ENCODE measurements at regions not wholly inside any gene's neighbourhood (a gene's known extent, or its start where the extent isn't known, plus 50 kb on each side); places are given as distances from the start of the nearest gene placed in this dataset.

DNA sequence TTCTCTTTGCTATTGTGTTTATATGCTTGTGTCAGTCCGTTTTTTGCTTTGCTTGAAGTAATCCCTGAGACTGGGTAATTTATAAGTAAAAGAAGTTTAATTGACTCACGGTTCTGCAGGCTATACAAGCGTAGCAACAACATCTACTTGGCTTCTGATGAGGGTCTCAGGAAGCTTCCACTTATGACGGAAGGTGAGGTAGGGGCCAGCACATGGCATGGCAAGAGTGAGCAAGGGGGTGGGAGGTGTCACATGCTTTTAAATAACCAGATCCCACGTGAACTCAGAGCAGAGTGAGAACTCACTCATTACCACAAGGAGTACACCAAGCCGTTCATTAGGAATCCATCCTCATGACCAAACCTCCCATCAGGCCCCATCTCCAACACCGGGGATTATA is 540.3 kb downstream of the TDRD15 start:
- no peak overlapping the region for H3K9ac ChIP-seq (ENCODE audit: low read length)
- H2AFZ ChIP-seq (ENCODE audit: low read depth, low read length, poor library complexity, severe bottlenecking), result no peak overlapping the region
- no peaks in the 10 kb centered on the region for H3K36me3 ChIP-seq (ENCODE audit: control insufficient read depth in 1 of 2, insufficient read depth in 2 of 2, low read length in 2 of 2)
- TF ChIP-seq TCF7L2 (IDR thresholded peaks at IDR 0.05; ENCODE audit: borderline replicate concordance, extremely low read depth, insufficient read depth, insufficient read length), result no peak
- TF ChIP-seq RAD21 (IDR thresholded peaks at IDR 0.05; ENCODE audit: low read depth), result no peak
- no peak for TF ChIP-seq FOSL1 (IDR thresholded peaks at IDR 0.05; ENCODE audit: low read depth)
- no peak for TF ChIP-seq CBX3 (IDR thresholded peaks at IDR 0.05; ENCODE audit: low read depth)
- TF ChIP-seq, protein P1, sequence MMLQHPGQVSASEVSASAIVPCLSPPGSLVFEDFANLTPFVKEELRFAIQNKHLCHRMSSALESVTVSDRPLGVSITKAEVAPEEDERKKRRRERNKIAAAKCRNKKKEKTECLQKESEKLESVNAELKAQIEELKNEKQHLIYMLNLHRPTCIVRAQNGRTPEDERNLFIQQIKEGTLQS (IDR thresholded peaks at IDR 0.05), result no peak
- TF ChIP-seq ZFX (IDR thresholded peaks at IDR 0.05), result no peak
- ChIA-PET CTCF (no interaction called here), POLR2A (no interaction called here), RAD21 (ENCODE audit: low non-redundant PET in 1 of 2, low total read pairs in 2 of 2, uncharacterized antibody in 2 of 2, unreplicated experiment in 2 of 2) (no interaction called here)
- no peak for DNase-seq (ENCODE audit: low read depth, low spot score)
- intact Hi-C loops (cut with micrococcal nuclease), result no loop called here
- no peak for ATAC-seq
- H3K79me2 ChIP-seq (ENCODE audit: insufficient read depth, low read length), result no peaks in the 10 kb centered on the region
- H3K9me3 ChIP-seq (ENCODE audit: control insufficient read depth in 1 of 2, insufficient read depth in 1 of 2, low read depth in 1 of 2, low read length in 2 of 2), result peaks cover 4 to 6% of the 10 kb centered on the region in 2 experiments; a peak in 2 of 4 replicates
- no peaks in the 10 kb centered on the region for H3K4me1 ChIP-seq (ENCODE audit: control insufficient read depth in 1 of 2, insufficient read depth in 2 of 2, low read length in 2 of 2)
- no peak overlapping the region for H3K27ac ChIP-seq (ENCODE audit: low read depth, low read length)
- H3K9me2 ChIP-seq (ENCODE audit: insufficient read depth), result no peaks in the 10 kb centered on the region
- H3K4me3 ChIP-seq (replicated peaks in 1 of 2; ENCODE audit: low read depth in 1 of 2, low read length in 2 of 2), result no peak overlapping the region
- no peaks in the 10 kb centered on the region for H3K27me3 ChIP-seq (ENCODE audit: insufficient read depth, low read length)
- BruUV-seq (replicated peaks), result no TSS peak
- no peak overlapping the region for H3K4me2 ChIP-seq (ENCODE audit: low read length)
- H4K20me1 ChIP-seq (ENCODE audit: insufficient read depth), result no peaks in the 10 kb centered on the region

DNA sequence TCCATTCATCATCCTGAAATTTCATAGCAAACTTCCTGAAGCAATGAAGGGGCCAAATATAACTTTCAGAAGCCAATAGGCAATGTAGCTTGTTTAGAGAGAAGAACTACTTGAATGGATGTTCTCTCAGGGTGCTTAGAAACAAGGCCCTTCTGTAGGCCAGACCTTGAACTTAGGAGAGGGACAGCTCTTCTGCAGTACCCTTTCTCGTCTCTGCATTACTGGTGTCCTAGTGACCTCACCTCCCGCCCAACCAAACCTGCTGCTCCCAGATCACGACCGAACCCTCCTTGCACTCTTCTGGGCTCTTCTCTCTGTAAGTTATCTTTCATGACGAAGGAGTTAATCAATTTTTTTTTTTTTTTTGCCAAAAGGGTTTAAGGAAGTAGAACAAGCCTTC is 543.9 kb downstream of the TDRD15 start:
- intact Hi-C loops (cut with micrococcal nuclease), result no loop called here
- Histone ChIP-seq H2AFZ (ENCODE audit: low read depth, low read length, poor library complexity, severe bottlenecking) (no peak overlapping the region), H3K36me3 (ENCODE audit: control insufficient read depth in 1 of 2, insufficient read depth in 2 of 2, low read length in 2 of 2) (no peaks in the 10 kb centered on the region), H4K20me1 (ENCODE audit: insufficient read depth) (no peaks in the 10 kb centered on the region), H3K27me3 (ENCODE audit: insufficient read depth, low read length) (no peaks in the 10 kb centered on the region), H3K9ac (ENCODE audit: low read length) (no peak overlapping the region), H3K9me2 (ENCODE audit: insufficient read depth) (no peaks in the 10 kb centered on the region), H3K79me2 (ENCODE audit: insufficient read depth, low read length) (no peaks in the 10 kb centered on the region), H3K9me3 (ENCODE audit: control insufficient read depth in 1 of 2, insufficient read depth in 1 of 2, low read depth in 1 of 2, low read length in 2 of 2) (peaks cover 6 to 10% of the 10 kb centered on the region in 2 experiments; a peak in 2 of 4 replicates), H3K27ac (ENCODE audit: low read depth, low read length) (no peak overlapping the region), H3K4me2 (ENCODE audit: low read length) (no peak overlapping the region), H3K4me3 (replicated peaks in 1 of 2; ENCODE audit: low read depth in 1 of 2, low read length in 2 of 2) (no peak overlapping the region), H3K4me1 (ENCODE audit: control insufficient read depth in 1 of 2, insufficient read depth in 2 of 2, low read length in 2 of 2) (no peaks in the 10 kb centered on the region)
- no peak for DNase-seq (ENCODE audit: low read depth, low spot score)
- ChIA-PET CTCF (no interaction called here), POLR2A (no interaction called here), RAD21 (ENCODE audit: low non-redundant PET in 1 of 2, low total read pairs in 2 of 2, uncharacterized antibody in 2 of 2, unreplicated experiment in 2 of 2) (no interaction called here)
- BruUV-seq (replicated peaks), result no TSS peak
- ATAC-seq, result no peak
- no peak for TF ChIP-seq RAD21 (IDR thresholded peaks at IDR 0.05; ENCODE audit: low read depth)
- TF ChIP-seq EZH2 (IDR thresholded peaks at IDR 0.05), result no peak
- no peak for TF ChIP-seq CEBPB (IDR thresholded peaks at IDR 0.05; ENCODE audit: low read depth)
- TF ChIP-seq, protein P2, sequence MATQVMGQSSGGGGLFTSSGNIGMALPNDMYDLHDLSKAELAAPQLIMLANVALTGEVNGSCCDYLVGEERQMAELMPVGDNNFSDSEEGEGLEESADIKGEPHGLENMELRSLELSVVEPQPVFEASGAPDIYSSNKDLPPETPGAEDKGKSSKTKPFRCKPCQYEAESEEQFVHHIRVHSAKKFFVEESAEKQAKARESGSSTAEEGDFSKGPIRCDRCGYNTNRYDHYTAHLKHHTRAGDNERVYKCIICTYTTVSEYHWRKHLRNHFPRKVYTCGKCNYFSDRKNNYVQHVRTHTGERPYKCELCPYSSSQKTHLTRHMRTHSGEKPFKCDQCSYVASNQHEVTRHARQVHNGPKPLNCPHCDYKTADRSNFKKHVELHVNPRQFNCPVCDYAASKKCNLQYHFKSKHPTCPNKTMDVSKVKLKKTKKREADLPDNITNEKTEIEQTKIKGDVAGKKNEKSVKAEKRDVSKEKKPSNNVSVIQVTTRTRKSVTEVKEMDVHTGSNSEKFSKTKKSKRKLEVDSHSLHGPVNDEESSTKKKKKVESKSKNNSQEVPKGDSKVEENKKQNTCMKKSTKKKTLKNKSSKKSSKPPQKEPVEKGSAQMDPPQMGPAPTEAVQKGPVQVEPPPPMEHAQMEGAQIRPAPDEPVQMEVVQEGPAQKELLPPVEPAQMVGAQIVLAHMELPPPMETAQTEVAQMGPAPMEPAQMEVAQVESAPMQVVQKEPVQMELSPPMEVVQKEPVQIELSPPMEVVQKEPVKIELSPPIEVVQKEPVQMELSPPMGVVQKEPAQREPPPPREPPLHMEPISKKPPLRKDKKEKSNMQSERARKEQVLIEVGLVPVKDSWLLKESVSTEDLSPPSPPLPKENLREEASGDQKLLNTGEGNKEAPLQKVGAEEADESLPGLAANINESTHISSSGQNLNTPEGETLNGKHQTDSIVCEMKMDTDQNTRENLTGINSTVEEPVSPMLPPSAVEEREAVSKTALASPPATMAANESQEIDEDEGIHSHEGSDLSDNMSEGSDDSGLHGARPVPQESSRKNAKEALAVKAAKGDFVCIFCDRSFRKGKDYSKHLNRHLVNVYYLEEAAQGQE (IDR thresholded peaks at IDR 0.05; ENCODE audit: low read depth), result no peak
- no peak for TF ChIP-seq ELF1 (IDR thresholded peaks at IDR 0.05; ENCODE audit: borderline replicate concordance, low read depth)
